Calu3 (cell line): ENCODE measurements at regions not wholly inside any gene's neighbourhood (a gene's known extent, or its start where the extent isn't known, plus 50 kb on each side); places are given as distances from the start of the nearest gene placed in this dataset.

Source experiments
- BruUV-seq: library from RNA; stranded (reverse); fragments of 400-500 nt; replicated peaks from 2 replicates; lab custom pipeline; 2021; lab: Mats Ljungman, UMichigan
- CTCF ChIA-PET: fragments of 300-600 bp; sonication (Branson Sonifier 250); formaldehyde crosslinking; loops from one replicate; lab custom pipeline; 2022; ENCODE audit warnings: antibody characterized with exemption; lab: Charles Lee
- DNase-seq: peaks from one replicate; pipeline ENCODE4 v3.0.0; 2022
- H3K27ac Mint-ChIP-seq: one replicate; pipeline ENCODE4 v1.8.0; 2022; ENCODE audit warnings: mixed read lengths; ENCODE audit not compliant: unreplicated experiment
- H3K27me3 Mint-ChIP-seq: one replicate; pipeline ENCODE4 v1.8.0; 2022; ENCODE audit warnings: mixed read lengths; ENCODE audit not compliant: unreplicated experiment
- H3K36me3 Mint-ChIP-seq: one replicate; pipeline ENCODE4 v1.8.0; 2022; ENCODE audit warnings: mild to moderate bottlenecking, moderate library complexity, mixed read lengths; ENCODE audit not compliant: insufficient read depth, unreplicated experiment
- H3K4me1 Mint-ChIP-seq: one replicate; pipeline ENCODE4 v1.8.0; 2022; ENCODE audit warnings: mild to moderate bottlenecking, low read depth, mixed read lengths; ENCODE audit not compliant: unreplicated experiment
- H3K4me3 Mint-ChIP-seq: one replicate; pipeline ENCODE4 v1.8.0; 2022; ENCODE audit warnings: mild to moderate bottlenecking, low read depth, moderate library complexity, mixed read lengths; ENCODE audit not compliant: unreplicated experiment
- H3K9me3 Mint-ChIP-seq: one replicate; pipeline ENCODE4 v1.8.0; 2022; ENCODE audit warnings: low read depth, mixed read lengths; ENCODE audit not compliant: unreplicated experiment
- intact Hi-C: fragments of 100-400 bp; cut with micrococcal nuclease; formaldehyde crosslinking; loops from one replicate; pipeline ENCODE4 v1.10.0; 2022; ENCODE audit not compliant: unreplicated experiment
- TF ChIP-seq, protein P1 (sequence below): fragments of 200-600 bp; IDR thresholded peaks from one replicate; pipeline ENCODE4 v1.8.0; 2022; ENCODE audit warnings: antibody characterized with exemption; ENCODE audit not compliant: unreplicated experiment

DNA sequence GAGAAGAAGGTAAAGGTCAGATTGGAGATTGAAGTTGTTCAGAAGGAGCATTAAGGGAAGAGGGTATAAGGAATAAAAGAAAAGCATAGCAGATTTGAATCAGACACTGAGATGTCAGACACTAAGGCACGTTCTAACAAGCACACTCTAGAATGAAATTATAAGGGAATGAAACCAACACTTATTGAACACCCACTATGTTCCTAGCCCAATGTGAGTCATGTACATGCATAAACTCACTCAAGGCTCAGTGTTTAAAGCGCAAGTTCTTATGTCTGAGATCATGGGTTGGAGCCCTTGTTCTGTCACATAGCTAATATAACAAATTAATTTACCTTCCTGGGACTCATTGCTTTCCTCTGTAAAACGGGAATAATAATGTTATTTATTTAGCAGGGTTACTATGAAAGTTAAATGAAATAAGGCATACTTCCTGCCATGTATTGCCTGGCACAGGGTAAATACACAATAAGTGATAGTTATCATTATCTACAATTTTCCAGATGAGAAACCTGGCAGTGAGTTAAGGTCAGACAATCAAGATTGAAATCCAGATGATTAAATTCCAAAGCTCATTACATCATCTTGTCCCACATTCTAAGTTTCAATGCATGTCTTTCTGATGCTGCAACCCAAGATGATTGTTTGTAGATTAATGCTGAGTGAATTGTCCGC is 68.3 kb upstream of the DACH1 start:
- H3K36me3 Mint-ChIP-seq = no peaks in the 10 kb centered on the region
- no TSS peak for BruUV-seq
- no peak overlapping the region for H3K27ac Mint-ChIP-seq
- intact Hi-C loops = no loop called here
- CTCF ChIA-PET = no interaction called here
- no peaks in the 10 kb centered on the region for H3K9me3 Mint-ChIP-seq
- TF ChIP-seq, protein P1, sequence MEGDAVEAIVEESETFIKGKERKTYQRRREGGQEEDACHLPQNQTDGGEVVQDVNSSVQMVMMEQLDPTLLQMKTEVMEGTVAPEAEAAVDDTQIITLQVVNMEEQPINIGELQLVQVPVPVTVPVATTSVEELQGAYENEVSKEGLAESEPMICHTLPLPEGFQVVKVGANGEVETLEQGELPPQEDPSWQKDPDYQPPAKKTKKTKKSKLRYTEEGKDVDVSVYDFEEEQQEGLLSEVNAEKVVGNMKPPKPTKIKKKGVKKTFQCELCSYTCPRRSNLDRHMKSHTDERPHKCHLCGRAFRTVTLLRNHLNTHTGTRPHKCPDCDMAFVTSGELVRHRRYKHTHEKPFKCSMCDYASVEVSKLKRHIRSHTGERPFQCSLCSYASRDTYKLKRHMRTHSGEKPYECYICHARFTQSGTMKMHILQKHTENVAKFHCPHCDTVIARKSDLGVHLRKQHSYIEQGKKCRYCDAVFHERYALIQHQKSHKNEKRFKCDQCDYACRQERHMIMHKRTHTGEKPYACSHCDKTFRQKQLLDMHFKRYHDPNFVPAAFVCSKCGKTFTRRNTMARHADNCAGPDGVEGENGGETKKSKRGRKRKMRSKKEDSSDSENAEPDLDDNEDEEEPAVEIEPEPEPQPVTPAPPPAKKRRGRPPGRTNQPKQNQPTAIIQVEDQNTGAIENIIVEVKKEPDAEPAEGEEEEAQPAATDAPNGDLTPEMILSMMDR = no peak
- no peaks in the 10 kb centered on the region for H3K4me1 Mint-ChIP-seq
- H3K4me3 Mint-ChIP-seq = no peak overlapping the region
- no peak for DNase-seq
- H3K27me3 Mint-ChIP-seq = no peaks in the 10 kb centered on the region

DNA sequence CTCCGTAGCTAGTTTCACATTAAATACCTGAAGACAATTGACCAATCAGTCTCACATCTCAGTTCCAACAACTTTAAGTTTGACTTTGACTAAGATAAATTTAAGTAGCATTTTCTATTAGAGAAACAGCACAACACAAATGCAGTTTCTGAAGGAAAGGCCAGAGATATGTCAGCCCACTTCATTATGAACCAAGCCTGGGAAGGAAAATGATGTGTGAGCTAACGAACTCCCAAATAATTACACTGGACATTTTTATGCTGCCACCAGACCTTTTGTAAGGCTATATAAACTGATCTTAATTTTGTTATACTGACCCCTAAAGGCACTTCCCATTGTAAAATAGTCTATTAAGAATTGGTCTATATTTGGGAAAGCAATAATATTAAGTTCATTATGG is 57.9 kb upstream of the DACH1 start:
- Mint-ChIP-seq H3K4me1 (no peaks in the 10 kb centered on the region), H3K9me3 (no peaks in the 10 kb centered on the region), H3K27ac (no peak overlapping the region), H3K4me3 (no peak overlapping the region), H3K27me3 (no peaks in the 10 kb centered on the region), H3K36me3 (no peaks in the 10 kb centered on the region)
- no peak for DNase-seq
- TF ChIP-seq, protein P1 = no peak
- CTCF ChIA-PET = no interaction called here
- no TSS peak for BruUV-seq
- intact Hi-C loops = no loop called here

DNA sequence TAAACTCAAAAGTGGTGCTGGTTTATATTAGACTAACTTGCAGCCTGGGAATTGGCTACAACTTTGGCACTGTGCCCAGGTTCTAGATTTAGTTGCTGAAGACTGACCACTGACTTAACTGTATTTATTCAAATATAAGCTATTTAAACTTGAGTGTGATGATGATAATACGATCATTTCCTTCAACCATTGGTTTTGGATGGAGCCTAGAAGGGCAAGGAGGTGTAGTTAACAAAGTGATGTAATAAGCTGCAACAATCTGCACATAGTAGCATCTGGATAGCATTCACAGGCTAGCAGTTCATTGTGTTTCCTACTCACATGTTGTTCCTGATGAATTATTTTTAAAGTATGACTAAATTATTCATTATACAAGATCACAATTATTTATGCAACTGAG is 55.2 kb upstream of the DACH1 start:
- CTCF ChIA-PET = interaction anchor here (0.6 kb wide), 1 partner anchor 155 kb away, joined by 6 read pairs; no protein-coding TSS in a partner anchor
- Mint-ChIP-seq H3K4me3 (no peak overlapping the region), H3K9me3 (no peaks in the 10 kb centered on the region), H3K27me3 (no peaks in the 10 kb centered on the region), H3K36me3 (no peaks in the 10 kb centered on the region), H3K27ac (no peak overlapping the region), H3K4me1 (no peaks in the 10 kb centered on the region)
- no TSS peak for BruUV-seq
- DNase-seq = no peak
- TF ChIP-seq, protein P1 = no peak
- intact Hi-C loops = no loop called here
